ENCODE measurements at regions not wholly inside any gene's neighbourhood (a gene's known extent, or its start where the extent isn't known, plus 50 kb on each side); places are given as distances from the start of the nearest gene placed in this dataset.
"Not testable (repeated sequence)": the region's sequence is repeated elsewhere in the genome, so short reads cannot be mapped to it uniquely, and the experiment has no call there.

DNA sequence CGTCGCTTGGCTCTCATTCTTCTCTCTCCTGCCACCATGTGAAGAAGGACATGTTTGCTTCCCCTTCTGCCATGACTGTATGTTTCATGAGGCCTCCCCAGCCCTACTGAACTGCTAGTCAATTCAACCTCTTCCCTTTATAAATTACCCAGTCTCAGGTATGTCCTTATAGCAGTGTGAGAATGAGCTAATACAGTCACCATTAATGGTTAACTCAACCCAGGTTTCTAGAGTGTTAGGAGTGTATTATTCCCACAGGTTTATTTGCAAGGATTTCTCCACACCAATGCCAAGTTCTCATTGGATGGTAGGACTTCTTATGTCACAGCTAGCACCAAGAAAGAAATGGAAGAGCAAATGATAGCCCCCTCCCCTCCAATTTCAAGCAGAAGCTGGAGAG, 71.9 kb downstream of the DYNAP start:
- FAIRE-seq (no peak), DNase-seq (ENCODE audit: insufficient read length, low spot score) (no peak)
- TF ChIP-seq PAX5 (IDR thresholded peaks at IDR 0.05; ENCODE audit: insufficient read depth, low read length, severe bottlenecking) (no peak), POU2F2 (IDR thresholded peaks at IDR 0.05; ENCODE audit: low read depth, low read length) (no peak), POLR2A (IDR thresholded peaks at IDR 0.05; ENCODE audit: low read depth, low read length) (no peak), SPI1 (IDR thresholded peaks at IDR 0.05; ENCODE audit: low read depth, low read length) (no peak), TAF1 (IDR thresholded peaks at IDR 0.05; ENCODE audit: low read depth, low read length) (no peak), POLR2AphosphoS5 (IDR thresholded peaks at IDR 0.05; ENCODE audit: low read depth, low read length) (no peak)

GRCh38 chr18:54669701-54670100, 78.7 kb downstream of the DYNAP start:
- not testable (repeated sequence) for DNase-seq (ENCODE audit: insufficient read length, low spot score); FAIRE-seq

DNA sequence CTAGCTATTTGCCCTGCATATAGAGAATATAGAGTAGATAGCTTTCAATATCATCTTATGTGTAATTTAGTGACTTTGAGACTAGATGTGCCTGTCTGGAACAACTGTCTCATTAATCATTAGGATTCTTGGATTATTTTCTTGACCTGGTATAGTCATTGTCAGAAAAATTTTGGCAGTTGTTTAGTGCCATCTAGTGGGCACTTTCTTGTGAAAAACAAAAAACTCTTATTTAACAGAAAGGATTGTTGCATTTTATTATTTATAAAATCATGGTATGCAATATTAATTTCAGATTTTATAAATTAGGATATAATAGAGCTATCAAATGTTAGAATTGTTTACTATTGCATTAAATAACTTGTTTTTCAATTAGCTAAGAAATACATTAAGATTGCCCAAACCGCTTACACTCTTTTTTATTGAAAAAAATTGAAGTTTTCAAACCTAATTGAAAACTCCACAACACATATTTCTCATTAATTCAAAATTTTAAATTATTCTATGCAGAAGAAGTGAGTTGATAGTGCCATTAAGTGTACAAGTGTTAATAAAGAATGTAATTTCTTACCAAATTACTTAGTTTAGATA, 80.3 kb downstream of the DYNAP start:
- FAIRE-seq (no peak), DNase-seq (ENCODE audit: insufficient read length, low spot score) (no peak)
- TF ChIP-seq PAX5 (IDR thresholded peaks at IDR 0.05; ENCODE audit: insufficient read depth, low read length, severe bottlenecking) (no peak), POU2F2 (IDR thresholded peaks at IDR 0.05; ENCODE audit: low read depth, low read length) (no peak), SPI1 (IDR thresholded peaks at IDR 0.05; ENCODE audit: low read depth, low read length) (no peak), POLR2AphosphoS5 (IDR thresholded peaks at IDR 0.05; ENCODE audit: low read depth, low read length) (no peak), POLR2A (IDR thresholded peaks at IDR 0.05; ENCODE audit: low read depth, low read length) (no peak), TAF1 (IDR thresholded peaks at IDR 0.05; ENCODE audit: low read depth, low read length) (no peak)

GRCh38 chr18:54672109-54672508, 81.1 kb downstream of the DYNAP start:
- DNase-seq (ENCODE audit: insufficient read length, low spot score): no peak
- no peak for FAIRE-seq
- TF ChIP-seq POU2F2 (IDR thresholded peaks at IDR 0.05; ENCODE audit: low read depth, low read length) (no peak), SPI1 (IDR thresholded peaks at IDR 0.05; ENCODE audit: low read depth, low read length) (no peak), POLR2A (IDR thresholded peaks at IDR 0.05; ENCODE audit: low read depth, low read length) (no peak), TAF1 (IDR thresholded peaks at IDR 0.05; ENCODE audit: low read depth, low read length) (no peak), PAX5 (IDR thresholded peaks at IDR 0.05; ENCODE audit: insufficient read depth, low read length, severe bottlenecking) (no peak), POLR2AphosphoS5 (IDR thresholded peaks at IDR 0.05; ENCODE audit: low read depth, low read length) (no peak)

GRCh38 chr18:54672846-54673475, 81.9 kb downstream of the DYNAP start:
- TF ChIP-seq POLR2A (IDR thresholded peaks at IDR 0.05; ENCODE audit: low read depth, low read length): no peak
- TF ChIP-seq POU2F2 (IDR thresholded peaks at IDR 0.05; ENCODE audit: low read depth, low read length): no peak
- no peak for TF ChIP-seq TAF1 (IDR thresholded peaks at IDR 0.05; ENCODE audit: low read depth, low read length)
- no peak for TF ChIP-seq SPI1 (IDR thresholded peaks at IDR 0.05; ENCODE audit: low read depth, low read length)
- no peak for TF ChIP-seq POLR2AphosphoS5 (IDR thresholded peaks at IDR 0.05; ENCODE audit: low read depth, low read length)
- TF ChIP-seq PAX5 (IDR thresholded peaks at IDR 0.05; ENCODE audit: insufficient read depth, low read length, severe bottlenecking): no peak
- no peak for FAIRE-seq
- no peak for DNase-seq (ENCODE audit: insufficient read length, low spot score)

DNA sequence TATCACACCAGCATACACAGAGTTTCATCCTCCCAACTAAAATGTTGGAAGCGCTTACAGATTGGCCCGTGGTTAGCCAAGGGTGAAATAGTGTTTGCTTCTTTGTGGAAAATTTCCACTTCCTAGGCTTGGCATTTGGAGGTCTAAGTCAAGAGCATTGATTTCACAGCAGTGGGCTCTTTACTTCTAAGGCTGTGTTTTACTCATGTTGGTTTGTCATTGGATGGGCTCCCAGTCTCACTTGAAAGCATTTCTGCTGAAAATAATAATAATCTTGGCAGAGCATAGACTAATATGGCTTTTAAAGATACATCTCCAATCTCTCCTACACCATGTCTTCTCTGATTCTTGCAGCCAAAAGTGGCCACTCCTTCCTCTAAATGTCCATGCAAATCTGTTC, 82.9 kb downstream of the DYNAP start:
- TF ChIP-seq PAX5 (IDR thresholded peaks at IDR 0.05; ENCODE audit: insufficient read depth, low read length, severe bottlenecking) (no peak), TAF1 (IDR thresholded peaks at IDR 0.05; ENCODE audit: low read depth, low read length) (no peak), POU2F2 (IDR thresholded peaks at IDR 0.05; ENCODE audit: low read depth, low read length) (no peak)
- FAIRE-seq (no peak), DNase-seq (ENCODE audit: insufficient read length, low spot score) (no peak)

- no peak for DNase-seq (ENCODE audit: insufficient read length, low spot score)
- FAIRE-seq: no peak
- TF ChIP-seq SPI1 (IDR thresholded peaks at IDR 0.05; ENCODE audit: low read depth, low read length) (no peak), PAX5 (IDR thresholded peaks at IDR 0.05; ENCODE audit: insufficient read depth, low read length, severe bottlenecking) (no peak), POLR2AphosphoS5 (IDR thresholded peaks at IDR 0.05; ENCODE audit: low read depth, low read length) (no peak), TAF1 (IDR thresholded peaks at IDR 0.05; ENCODE audit: low read depth, low read length) (no peak), POLR2A (IDR thresholded peaks at IDR 0.05; ENCODE audit: low read depth, low read length) (no peak), POU2F2 (IDR thresholded peaks at IDR 0.05; ENCODE audit: low read depth, low read length) (no peak)
Measured at GRCh38 chr18:54675076-54675475, 84.0 kb downstream of the DYNAP start.

DNA sequence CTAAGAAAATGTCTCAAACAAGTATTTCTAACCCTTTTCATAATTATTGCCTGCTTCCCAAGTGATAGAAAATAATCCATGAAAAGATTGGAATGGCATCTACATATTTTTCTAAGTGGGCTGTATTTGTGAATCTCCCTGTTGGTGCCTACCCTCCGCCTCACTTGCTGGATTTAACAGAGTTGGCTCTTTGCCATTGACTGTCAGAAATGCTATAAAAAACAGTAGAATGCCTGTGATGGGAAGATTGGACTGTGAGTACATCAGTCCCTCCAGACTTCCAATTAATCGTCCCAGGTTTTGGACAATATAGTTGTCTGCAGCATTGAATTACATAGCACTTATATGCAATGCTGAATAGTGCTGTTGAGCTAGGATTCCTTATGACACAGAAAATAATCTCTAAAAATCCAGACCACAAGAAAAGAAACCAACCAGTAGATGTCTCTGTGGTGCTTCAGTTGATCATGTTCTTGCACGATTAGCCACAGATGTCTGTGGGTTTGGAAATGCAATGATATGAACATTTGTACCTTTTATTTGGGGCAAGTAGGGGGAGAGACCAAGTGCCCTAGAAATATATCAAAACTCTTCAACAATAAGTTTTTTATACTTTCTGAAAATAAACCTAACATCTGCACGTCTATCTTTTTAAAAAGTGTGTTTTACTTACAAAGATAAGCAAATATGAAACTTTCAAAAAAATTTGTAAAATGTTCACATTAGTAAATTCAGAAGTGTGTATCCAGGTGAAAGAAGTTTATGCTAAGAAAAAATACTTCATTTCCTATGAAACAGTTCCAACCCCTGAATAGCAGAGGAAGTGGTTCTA, 88.5 kb downstream of the DYNAP start:
- peak; percentile 38 for FAIRE-seq
- TF ChIP-seq SPI1 (IDR thresholded peaks at IDR 0.05; ENCODE audit: low read depth, low read length): no peak
- TF ChIP-seq POU2F2 (IDR thresholded peaks at IDR 0.05; ENCODE audit: low read depth, low read length): no peak
- TF ChIP-seq PAX5 (IDR thresholded peaks at IDR 0.05; ENCODE audit: insufficient read depth, low read length, severe bottlenecking): no peak
- no peak for TF ChIP-seq TAF1 (IDR thresholded peaks at IDR 0.05; ENCODE audit: low read depth, low read length)
- TF ChIP-seq POLR2AphosphoS5 (IDR thresholded peaks at IDR 0.05; ENCODE audit: low read depth, low read length): no peak
- TF ChIP-seq POLR2A (IDR thresholded peaks at IDR 0.05; ENCODE audit: low read depth, low read length): no peak
- DNase-seq (ENCODE audit: insufficient read length, low spot score): no peak

DNA sequence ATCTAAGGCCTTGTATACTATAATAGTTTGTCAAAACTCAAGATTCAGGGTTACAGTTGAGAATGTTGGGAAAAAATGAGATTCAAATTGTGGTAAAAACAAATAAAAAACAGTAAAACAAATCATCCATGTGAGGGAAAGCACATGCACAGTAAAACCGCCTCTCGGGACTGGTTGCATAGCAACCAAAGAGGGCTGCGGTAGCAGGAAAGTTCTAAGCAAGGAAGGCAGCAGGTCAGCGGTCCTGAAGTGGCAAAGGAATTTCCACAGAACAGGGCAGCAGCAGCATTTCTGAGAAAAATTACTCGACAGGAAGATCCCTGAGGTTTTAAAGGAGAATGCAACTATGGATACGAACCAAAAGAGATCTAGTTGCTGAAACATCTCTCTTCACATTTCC, 93.7 kb downstream of the DYNAP start:
- no peak for TF ChIP-seq TAF1 (IDR thresholded peaks at IDR 0.05; ENCODE audit: low read depth, low read length)
- no peak for TF ChIP-seq POLR2A (IDR thresholded peaks at IDR 0.05; ENCODE audit: low read depth, low read length)
- TF ChIP-seq PAX5 (IDR thresholded peaks at IDR 0.05; ENCODE audit: insufficient read depth, low read length, severe bottlenecking): no peak
- TF ChIP-seq POLR2AphosphoS5 (IDR thresholded peaks at IDR 0.05; ENCODE audit: low read depth, low read length): no peak
- TF ChIP-seq POU2F2 (IDR thresholded peaks at IDR 0.05; ENCODE audit: low read depth, low read length): no peak
- TF ChIP-seq SPI1 (IDR thresholded peaks at IDR 0.05; ENCODE audit: low read depth, low read length): no peak
- DNase-seq (ENCODE audit: insufficient read length, low spot score): no peak
- no peak for FAIRE-seq
